ENCODE measurements at regions not wholly inside any gene's neighbourhood (a gene's known extent, or its start where the extent isn't known, plus 50 kb on each side); places are given as distances from the start of the nearest gene placed in this dataset.
"Not testable (repeated sequence)": the region's sequence is repeated elsewhere in the genome, so short reads cannot be mapped to it uniquely, and the experiment has no call there.

- Histone ChIP-seq H3K9me3 (ENCODE audit: control insufficient read depth in 2 of 2, insufficient read depth in 1 of 2, low read length in 1 of 2) (no peaks in the 10 kb centered on the region), H3K36me3 (ENCODE audit: control insufficient read depth in 2 of 2, insufficient read depth in 2 of 2, low read length in 1 of 2) (no peaks in the 10 kb centered on the region), H3K4me1 (ENCODE audit: control insufficient read depth in 2 of 2, insufficient read depth in 2 of 2, low read length in 2 of 2) (no peaks in the 10 kb centered on the region), H3K27me3 (ENCODE audit: control insufficient read depth in 2 of 2, insufficient read depth in 1 of 2, low read length in 1 of 2) (no peaks in the 10 kb centered on the region), H3K4me3 (ENCODE audit: low read length in 2 of 2) (no peak overlapping the region), H3K27ac (ENCODE audit: low read depth in 1 of 2, low read length in 1 of 2) (no peak overlapping the region)
- DNase-seq (ENCODE audit: low read depth in 6 of 9, low spot score in 9 of 9): no peak
Measured at GRCh38 chr2:180554330-180554729, 426.1 kb upstream of the UBE2E3 start.

- Histone ChIP-seq H3K4me1 (ENCODE audit: control insufficient read depth in 2 of 2, insufficient read depth in 2 of 2, low read length in 2 of 2) (no peaks in the 10 kb centered on the region), H3K36me3 (ENCODE audit: control insufficient read depth in 2 of 2, insufficient read depth in 2 of 2, low read length in 1 of 2) (no peaks in the 10 kb centered on the region), H3K4me3 (ENCODE audit: low read length in 2 of 2) (no peak overlapping the region), H3K9me3 (ENCODE audit: control insufficient read depth in 2 of 2, insufficient read depth in 1 of 2, low read length in 1 of 2) (no peaks in the 10 kb centered on the region), H3K27ac (ENCODE audit: low read depth in 1 of 2, low read length in 1 of 2) (no peak overlapping the region), H3K27me3 (ENCODE audit: control insufficient read depth in 2 of 2, insufficient read depth in 1 of 2, low read length in 1 of 2) (no peaks in the 10 kb centered on the region)
- no peak for DNase-seq (ENCODE audit: low read depth in 6 of 9, low spot score in 9 of 9)
Measured at GRCh38 chr2:180553094-180553715, 427.2 kb upstream of the UBE2E3 start.

DNA sequence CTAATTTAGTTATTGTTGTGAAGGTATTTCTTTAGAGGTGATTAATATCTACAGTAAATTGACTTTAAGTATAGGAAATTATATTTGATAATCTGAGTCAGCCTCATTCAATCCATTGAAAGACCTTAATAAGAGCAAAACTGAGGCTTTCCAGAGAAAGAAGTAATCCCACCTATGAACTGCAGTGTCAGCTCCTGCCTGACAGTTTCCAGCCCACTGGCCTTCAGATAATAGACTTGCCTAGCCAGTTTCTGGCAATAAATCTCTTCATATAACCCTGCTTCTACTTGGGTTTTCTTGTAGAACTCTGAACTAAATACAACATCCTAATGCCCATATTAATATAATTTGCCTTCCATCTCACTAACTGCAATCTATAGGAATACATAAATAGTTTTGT is 437.9 kb upstream of the UBE2E3 start:
- H3K4me3 ChIP-seq (ENCODE audit: low read length in 2 of 2): no peak overlapping the region
- no peak overlapping the region for H3K27ac ChIP-seq (ENCODE audit: low read depth in 1 of 2, low read length in 1 of 2)
- DNase-seq (ENCODE audit: low read depth in 6 of 9, low spot score in 9 of 9): no peak

DNA sequence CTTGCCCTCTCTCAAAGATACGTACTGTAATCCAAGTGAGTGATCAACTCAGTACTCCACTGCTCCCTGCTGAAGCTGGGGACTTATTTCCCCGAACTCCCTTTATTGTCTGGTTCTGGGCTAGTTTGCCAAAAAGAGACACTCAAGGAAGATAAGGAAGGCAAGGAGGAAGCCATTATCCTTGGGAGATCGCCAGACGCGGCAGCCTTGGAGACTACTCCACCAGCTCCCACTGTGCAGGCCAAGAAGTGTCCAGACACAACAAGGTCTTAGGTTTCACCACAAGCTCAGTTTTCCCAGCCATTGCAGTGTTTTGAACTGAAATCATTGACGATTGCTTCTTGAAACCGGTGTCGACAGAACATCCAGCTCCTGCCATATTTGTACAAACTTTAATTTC is 439.6 kb upstream of the UBE2E3 start:
- WGBS: 96% methylated on average over 8 of the region's 8 CpGs
- no peaks in the 10 kb centered on the region for H3K9me3 ChIP-seq (ENCODE audit: control insufficient read depth in 2 of 2, insufficient read depth in 1 of 2, low read length in 1 of 2)
- no peak overlapping the region for H3K27ac ChIP-seq (ENCODE audit: low read depth in 1 of 2, low read length in 1 of 2)
- H3K4me3 ChIP-seq (ENCODE audit: low read length in 2 of 2): no peak overlapping the region
- DNase-seq (ENCODE audit: low read depth in 6 of 9, low spot score in 9 of 9): no peak
- no peaks in the 10 kb centered on the region for H3K36me3 ChIP-seq (ENCODE audit: control insufficient read depth in 2 of 2, insufficient read depth in 2 of 2, low read length in 1 of 2)
- H3K27me3 ChIP-seq (ENCODE audit: control insufficient read depth in 2 of 2, insufficient read depth in 1 of 2, low read length in 1 of 2): no peaks in the 10 kb centered on the region
- H3K4me1 ChIP-seq (ENCODE audit: control insufficient read depth in 2 of 2, insufficient read depth in 2 of 2, low read length in 2 of 2): no peaks in the 10 kb centered on the region

More for the DNA sequence above, 437.9 kb upstream of the UBE2E3 start:
- Histone ChIP-seq H3K4me1 (ENCODE audit: control insufficient read depth in 2 of 2, insufficient read depth in 2 of 2, low read length in 2 of 2) (no peaks in the 10 kb centered on the region), H3K36me3 (ENCODE audit: control insufficient read depth in 2 of 2, insufficient read depth in 2 of 2, low read length in 1 of 2) (no peaks in the 10 kb centered on the region), H3K27me3 (ENCODE audit: control insufficient read depth in 2 of 2, insufficient read depth in 1 of 2, low read length in 1 of 2) (no peaks in the 10 kb centered on the region), H3K9me3 (ENCODE audit: control insufficient read depth in 2 of 2, insufficient read depth in 1 of 2, low read length in 1 of 2) (no peaks in the 10 kb centered on the region)

GRCh38 chr2:180539541-180539940 is 440.9 kb upstream of the UBE2E3 start:
- H3K27me3 ChIP-seq (ENCODE audit: control insufficient read depth in 2 of 2, insufficient read depth in 1 of 2, low read length in 1 of 2): no peaks in the 10 kb centered on the region
- no peaks in the 10 kb centered on the region for H3K9me3 ChIP-seq (ENCODE audit: control insufficient read depth in 2 of 2, insufficient read depth in 1 of 2, low read length in 1 of 2)
- no peak for DNase-seq (ENCODE audit: low read depth in 6 of 9, low spot score in 9 of 9)
- no peaks in the 10 kb centered on the region for H3K4me1 ChIP-seq (ENCODE audit: control insufficient read depth in 2 of 2, insufficient read depth in 2 of 2, low read length in 2 of 2)
- H3K27ac ChIP-seq (ENCODE audit: low read depth in 1 of 2, low read length in 1 of 2): no peak overlapping the region
- no peaks in the 10 kb centered on the region for H3K36me3 ChIP-seq (ENCODE audit: control insufficient read depth in 2 of 2, insufficient read depth in 2 of 2, low read length in 1 of 2)
- no peak overlapping the region for H3K4me3 ChIP-seq (ENCODE audit: low read length in 2 of 2)

DNA sequence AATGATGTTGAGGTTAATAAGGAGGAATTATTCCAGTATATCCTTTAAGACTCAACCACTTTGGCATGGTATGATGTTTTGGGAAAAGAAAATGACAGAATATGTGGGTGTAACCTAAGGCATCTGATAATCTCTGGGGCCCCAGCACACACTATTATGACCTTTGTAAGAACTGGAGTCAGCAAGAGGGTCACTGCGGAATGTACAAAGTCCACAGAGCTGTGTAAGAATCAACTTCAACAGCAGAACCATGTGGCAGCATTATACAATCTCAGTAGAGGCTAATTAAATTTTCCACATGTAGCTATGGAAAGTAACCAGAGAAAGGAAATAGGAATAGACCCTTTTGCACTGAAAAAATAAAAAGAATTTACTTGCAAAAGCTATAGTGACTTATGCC is 445.1 kb upstream of the UBE2E3 start:
- no peak for DNase-seq (ENCODE audit: low read depth in 6 of 9, low spot score in 9 of 9)
- 97% methylated on average over 1 of the region's 1 CpG for WGBS
- H3K4me1 ChIP-seq (ENCODE audit: control insufficient read depth in 2 of 2, insufficient read depth in 2 of 2, low read length in 2 of 2): no peaks in the 10 kb centered on the region
- H3K27ac ChIP-seq (ENCODE audit: low read depth in 1 of 2, low read length in 1 of 2): no peak overlapping the region
- H3K27me3 ChIP-seq (ENCODE audit: control insufficient read depth in 2 of 2, insufficient read depth in 1 of 2, low read length in 1 of 2): no peaks in the 10 kb centered on the region
- H3K9me3 ChIP-seq (ENCODE audit: control insufficient read depth in 2 of 2, insufficient read depth in 1 of 2, low read length in 1 of 2): no peaks in the 10 kb centered on the region
- H3K4me3 ChIP-seq (ENCODE audit: low read length in 2 of 2): no peak overlapping the region
- no peaks in the 10 kb centered on the region for H3K36me3 ChIP-seq (ENCODE audit: control insufficient read depth in 2 of 2, insufficient read depth in 2 of 2, low read length in 1 of 2)

GRCh38 chr2:180531787-180532186 is 448.6 kb upstream of the UBE2E3 start:
- 96% methylated on average over 8 of the region's 8 CpGs for WGBS
- DNase-seq (ENCODE audit: low read depth in 6 of 9, low spot score in 9 of 9): not testable (repeated sequence)

DNA sequence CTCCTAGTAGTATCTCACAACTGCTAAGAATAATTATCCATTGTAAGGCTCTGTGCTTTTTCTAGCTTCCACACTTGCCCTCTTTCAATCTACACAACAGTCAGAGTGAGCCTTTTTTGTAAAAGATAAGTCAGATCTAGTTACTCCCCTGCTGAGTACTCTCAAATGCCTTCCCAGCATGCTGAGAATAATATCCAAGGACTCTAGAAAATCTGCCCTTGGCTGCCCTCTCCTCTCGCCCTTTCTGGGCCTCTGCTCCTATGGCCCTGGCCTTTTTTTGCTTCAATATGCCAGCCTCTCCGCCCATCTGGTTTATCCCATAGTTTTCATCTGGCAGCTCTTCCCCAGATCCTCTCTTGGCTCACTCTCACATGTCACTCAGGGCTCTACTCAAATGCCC is 455.9 kb upstream of the UBE2E3 start:
- WGBS: 97% methylated on average over 2 of the region's 2 CpGs
- Histone ChIP-seq H3K4me3 (ENCODE audit: low read length in 2 of 2) (no peak overlapping the region), H3K9me3 (ENCODE audit: control insufficient read depth in 2 of 2, insufficient read depth in 1 of 2, low read length in 1 of 2) (no peaks in the 10 kb centered on the region), H3K36me3 (ENCODE audit: control insufficient read depth in 2 of 2, insufficient read depth in 2 of 2, low read length in 1 of 2) (no peaks in the 10 kb centered on the region), H3K4me1 (ENCODE audit: control insufficient read depth in 2 of 2, insufficient read depth in 2 of 2, low read length in 2 of 2) (no peaks in the 10 kb centered on the region), H3K27me3 (ENCODE audit: control insufficient read depth in 2 of 2, insufficient read depth in 1 of 2, low read length in 1 of 2) (no peaks in the 10 kb centered on the region), H3K27ac (ENCODE audit: low read depth in 1 of 2, low read length in 1 of 2) (no peak overlapping the region)
- DNase-seq (ENCODE audit: low read depth in 6 of 9, low spot score in 9 of 9): no peak

More at GRCh38 chr2:180531787-180532186, 448.6 kb upstream of the UBE2E3 start:
- H3K4me3 ChIP-seq (ENCODE audit: low read length in 2 of 2); H3K4me1 ChIP-seq (ENCODE audit: control insufficient read depth in 2 of 2, insufficient read depth in 2 of 2, low read length in 2 of 2); H3K27me3 ChIP-seq (ENCODE audit: control insufficient read depth in 2 of 2, insufficient read depth in 1 of 2, low read length in 1 of 2); H3K9me3 ChIP-seq (ENCODE audit: control insufficient read depth in 2 of 2, insufficient read depth in 1 of 2, low read length in 1 of 2); H3K27ac ChIP-seq (ENCODE audit: low read depth in 1 of 2, low read length in 1 of 2); H3K36me3 ChIP-seq (ENCODE audit: control insufficient read depth in 2 of 2, insufficient read depth in 2 of 2, low read length in 1 of 2): not testable (repeated sequence)

- Histone ChIP-seq H3K4me1 (ENCODE audit: control insufficient read depth in 2 of 2, insufficient read depth in 2 of 2, low read length in 2 of 2) (no peaks in the 10 kb centered on the region), H3K9me3 (ENCODE audit: control insufficient read depth in 2 of 2, insufficient read depth in 1 of 2, low read length in 1 of 2) (no peaks in the 10 kb centered on the region), H3K36me3 (ENCODE audit: control insufficient read depth in 2 of 2, insufficient read depth in 2 of 2, low read length in 1 of 2) (no peaks in the 10 kb centered on the region), H3K27ac (ENCODE audit: low read depth in 1 of 2, low read length in 1 of 2) (no peak overlapping the region), H3K27me3 (ENCODE audit: control insufficient read depth in 2 of 2, insufficient read depth in 1 of 2, low read length in 1 of 2) (no peaks in the 10 kb centered on the region), H3K4me3 (ENCODE audit: low read length in 2 of 2) (no peak overlapping the region)
- 79% methylated on average over 6 of the region's 6 CpGs for WGBS
- no peak for DNase-seq (ENCODE audit: low read depth in 6 of 9, low spot score in 9 of 9)
Measured at GRCh38 chr2:180523621-180524340, 456.6 kb upstream of the UBE2E3 start.
